HL-60/S4 (cell line): ENCODE measurements at regions not wholly inside any gene's neighbourhood (a gene's known extent, or its start where the extent isn't known, plus 50 kb on each side); places are given as distances from the start of the nearest gene placed in this dataset.

ENCODE experiments used
- in situ Hi-C: fragments of 300-500 bp; cut with MboI; formaldehyde crosslinking; loops from 2 replicates; pipeline ENCODE4 v1.14.3; 2022; ENCODE audit warnings: low sequenced_read_pairs

DNA sequence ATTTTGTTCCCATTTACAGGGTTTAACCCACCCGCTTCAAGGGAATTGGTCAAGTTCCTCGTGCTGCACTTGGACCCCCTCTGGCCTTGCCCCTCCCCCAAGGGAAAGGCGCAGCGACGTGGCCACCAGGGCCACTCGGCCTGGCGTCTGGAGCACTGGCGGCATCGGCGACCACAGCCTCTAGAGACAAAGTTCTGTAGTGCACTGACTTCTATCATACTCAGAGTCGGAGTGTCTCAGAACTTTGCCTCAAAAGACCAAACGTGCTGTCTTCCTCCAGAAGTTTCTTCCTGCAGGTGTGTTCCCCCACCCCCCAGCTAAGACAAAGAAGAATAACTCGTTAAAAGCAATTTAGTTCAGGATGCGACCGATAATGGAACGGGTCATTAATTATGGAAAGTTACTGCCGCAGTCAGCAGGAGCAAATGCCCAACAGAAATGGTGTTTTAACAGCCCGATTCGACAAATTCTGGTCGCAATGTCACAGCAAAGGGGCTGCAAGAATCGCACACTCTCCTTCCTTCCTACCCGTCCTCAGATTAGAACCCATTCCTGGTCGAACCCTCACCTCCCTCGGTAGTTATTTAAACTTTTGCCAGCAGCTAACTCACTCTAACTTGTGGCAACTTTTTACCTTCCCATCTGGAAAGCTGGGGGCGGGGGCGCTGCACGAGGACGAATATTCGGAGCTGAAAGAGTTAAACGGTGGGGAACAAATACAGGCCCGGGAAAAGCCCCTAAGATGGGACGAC is 202.1 kb upstream of the NFE2L3 start:
- in situ Hi-C loops, result no loop called here

DNA sequence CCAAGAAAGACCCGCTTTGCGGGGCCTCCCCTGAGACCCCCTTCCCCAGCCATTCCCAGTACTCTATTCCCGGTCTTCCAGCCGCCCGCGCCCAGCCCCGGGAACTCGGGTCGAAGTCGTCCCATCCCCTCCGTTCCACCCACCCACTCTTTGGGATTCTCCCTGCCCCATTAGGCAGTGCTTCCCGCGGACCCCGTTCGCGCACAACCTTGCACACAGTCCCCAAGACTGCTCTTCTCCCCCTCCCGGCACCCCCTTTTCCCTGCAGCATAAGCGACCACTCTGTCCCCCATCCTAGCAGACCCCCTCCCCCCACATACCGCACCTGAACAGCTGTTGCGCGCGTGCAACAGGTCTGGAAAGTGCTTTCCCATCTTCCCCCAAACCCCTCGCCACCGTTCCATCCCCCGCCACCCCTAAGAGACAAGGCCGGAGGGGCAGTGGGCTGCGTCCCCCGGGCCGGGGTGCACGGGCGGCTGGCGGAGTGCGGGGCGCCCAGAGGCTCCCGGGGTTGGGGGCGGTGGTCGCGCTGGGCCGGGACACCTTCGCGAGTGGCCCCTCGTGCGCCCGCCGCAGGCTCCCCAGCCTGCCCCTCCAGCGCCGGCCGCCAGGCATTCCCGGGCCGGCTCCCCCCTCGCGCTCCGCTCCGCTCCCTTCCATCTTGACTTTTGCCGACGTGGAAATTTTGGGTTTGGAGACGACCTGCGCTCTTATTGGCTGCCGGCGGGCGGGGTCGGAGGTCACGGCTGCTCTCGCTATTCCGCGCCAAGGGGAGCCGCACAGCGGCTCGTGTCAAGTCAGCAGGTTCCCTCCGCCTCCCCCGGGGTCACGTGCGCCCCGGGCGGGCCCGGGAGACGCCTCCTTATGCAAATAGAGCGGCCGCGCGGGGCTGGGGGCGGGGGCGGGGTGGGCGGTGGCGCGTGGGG is 201.2 kb upstream of the NFE2L3 start:
- in situ Hi-C loops, result no loop called here

GRCh38 chr7:25951414-25952260 is 200.4 kb upstream of the NFE2L3 start:
- in situ Hi-C loops, result no loop called here

DNA sequence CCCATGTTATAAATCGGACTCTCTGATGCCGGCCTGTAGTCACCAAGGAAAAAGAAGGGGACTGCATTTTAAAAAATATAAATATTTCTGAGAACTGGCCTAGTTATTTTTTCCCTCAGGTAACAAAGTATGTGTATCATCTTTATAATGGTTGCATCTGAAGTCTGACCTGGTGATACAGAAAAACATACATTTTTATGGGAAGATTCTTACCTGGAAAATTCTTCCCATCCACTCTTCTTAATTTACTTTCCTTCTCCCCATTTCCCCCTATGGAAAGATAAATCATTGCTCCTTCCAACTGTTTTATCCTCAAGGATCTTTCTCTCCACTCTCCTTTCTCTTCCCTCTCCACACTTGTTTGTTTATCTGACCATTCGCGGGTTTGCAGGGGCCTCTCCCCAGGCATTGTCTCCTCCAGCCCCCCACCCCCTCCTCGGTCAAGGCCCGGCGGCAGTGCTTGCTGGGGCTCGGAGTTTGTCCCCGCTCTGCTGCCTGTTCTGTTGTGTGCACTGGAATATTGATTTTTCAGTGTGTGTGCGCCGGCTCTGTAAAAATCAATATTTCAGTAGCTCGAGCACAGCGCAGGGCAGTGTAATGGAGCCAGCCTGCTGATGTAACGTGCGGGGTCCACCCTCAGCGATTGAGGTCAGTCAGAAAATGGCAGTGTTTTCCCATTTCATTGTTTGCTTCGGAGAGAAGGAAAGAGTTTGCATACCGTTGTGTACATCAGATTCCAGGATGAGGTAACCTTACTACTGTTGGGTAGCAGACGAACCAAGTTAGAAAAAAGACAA is 199.5 kb upstream of the NFE2L3 start:
- in situ Hi-C loops, result no loop called here

- in situ Hi-C loops, result no loop called here
These were observed 198.1 kb upstream of the NFE2L3 start for GRCh38 chr7:25953859-25954258.

DNA sequence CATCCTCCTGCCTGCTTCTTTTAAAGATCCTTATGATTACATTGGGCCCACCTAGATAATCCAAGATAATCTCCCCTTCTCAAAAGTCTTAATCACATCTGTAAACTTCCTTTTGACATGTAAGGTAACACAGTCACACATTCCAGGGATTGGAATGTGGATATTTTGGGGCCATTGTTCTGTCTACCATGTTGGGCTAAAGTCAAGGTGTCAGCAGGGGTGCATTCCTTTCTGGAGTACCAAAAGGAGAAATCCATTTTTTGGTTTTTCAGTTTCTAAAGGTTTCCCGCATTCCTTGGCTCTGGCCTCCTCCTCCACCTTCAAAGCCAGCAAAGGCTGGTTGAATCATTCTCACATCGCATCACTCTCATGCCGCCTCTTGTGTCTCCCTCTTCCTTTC is 197.6 kb upstream of the NFE2L3 start:
- in situ Hi-C loops, result no loop called here

GRCh38 chr7:25959168-25959734 is 192.7 kb upstream of the NFE2L3 start:
- in situ Hi-C loops, result no loop called here

DNA sequence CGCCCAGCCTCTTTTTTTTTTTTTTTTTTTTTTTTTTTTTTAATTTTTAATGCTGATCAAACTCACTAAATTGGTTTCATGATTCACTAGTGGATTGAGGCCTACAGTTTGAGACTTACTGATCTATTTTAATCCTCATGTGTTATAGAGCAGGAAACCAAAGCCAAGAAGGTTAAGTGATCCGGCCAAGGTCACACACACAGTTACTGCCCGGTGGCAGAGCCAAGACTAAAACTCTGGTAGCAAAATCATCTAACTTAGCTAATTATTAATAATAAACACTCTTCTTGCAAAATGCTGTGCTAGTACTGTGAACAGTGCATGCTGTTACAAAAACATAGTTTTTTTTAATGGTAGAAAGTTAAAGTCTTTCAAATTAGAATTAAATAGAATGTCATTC is 188.3 kb upstream of the NFE2L3 start:
- in situ Hi-C loops, result no loop called here

- in situ Hi-C loops, result no loop called here
These were observed 187.5 kb upstream of the NFE2L3 start for GRCh38 chr7:25964483-25964991.

DNA sequence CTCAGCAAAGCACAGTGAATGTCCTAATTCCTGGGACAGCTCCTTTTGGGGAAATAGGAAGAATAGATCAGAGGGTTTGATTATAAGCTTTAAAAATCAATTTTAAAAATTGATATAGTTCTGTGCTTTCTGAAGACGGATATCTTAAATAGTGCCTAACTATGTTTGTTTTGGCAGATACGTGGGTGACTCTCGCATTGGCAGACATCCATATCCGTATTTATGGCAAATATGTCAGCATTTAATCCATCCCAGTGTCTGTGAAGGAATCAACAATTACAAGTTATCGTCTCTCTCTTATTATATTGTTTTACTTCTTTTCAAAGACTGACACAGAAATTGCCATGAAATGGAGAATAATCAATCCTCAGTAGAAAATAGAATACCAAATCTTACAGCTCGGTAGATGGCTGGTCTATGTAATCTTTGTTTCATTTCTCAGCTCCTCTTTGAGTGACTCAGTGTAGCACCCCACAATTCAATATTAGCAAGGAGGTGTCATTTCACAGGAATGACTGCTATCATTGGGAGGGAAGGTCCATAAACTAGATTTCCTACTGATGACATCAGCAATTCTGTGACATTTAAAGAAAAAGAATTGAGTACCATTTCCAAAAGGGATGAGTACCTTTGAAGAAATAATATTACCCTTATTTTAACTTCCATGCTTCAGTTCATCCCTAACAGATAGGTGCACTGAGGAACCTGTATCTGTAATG is 186.4 kb upstream of the NFE2L3 start:
- in situ Hi-C loops, result no loop called here

DNA sequence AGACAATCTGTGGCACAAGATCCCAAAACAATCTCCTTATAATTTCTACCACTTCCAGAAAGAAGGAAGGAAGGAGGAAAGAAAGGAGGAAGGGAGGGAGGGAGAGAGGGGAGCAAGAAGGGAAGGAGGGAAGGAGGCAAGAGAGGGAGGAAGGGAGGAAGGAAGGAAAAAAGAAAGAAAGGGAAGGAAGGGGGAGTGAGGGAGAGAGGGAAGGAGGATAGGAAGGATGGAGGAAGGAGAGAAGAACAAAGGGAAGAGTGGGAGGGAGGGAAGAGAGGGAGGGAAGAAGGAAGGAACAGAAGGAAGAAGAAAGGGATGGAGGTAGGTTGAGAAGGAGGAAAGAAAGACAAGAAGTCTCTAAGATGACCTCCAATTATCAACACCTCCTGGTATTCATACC is 185.5 kb upstream of the NFE2L3 start:
- in situ Hi-C loops, result no loop called here

- in situ Hi-C loops, result no loop called here
These were observed 184.5 kb upstream of the NFE2L3 start for GRCh38 chr7:25967278-25968204.

DNA sequence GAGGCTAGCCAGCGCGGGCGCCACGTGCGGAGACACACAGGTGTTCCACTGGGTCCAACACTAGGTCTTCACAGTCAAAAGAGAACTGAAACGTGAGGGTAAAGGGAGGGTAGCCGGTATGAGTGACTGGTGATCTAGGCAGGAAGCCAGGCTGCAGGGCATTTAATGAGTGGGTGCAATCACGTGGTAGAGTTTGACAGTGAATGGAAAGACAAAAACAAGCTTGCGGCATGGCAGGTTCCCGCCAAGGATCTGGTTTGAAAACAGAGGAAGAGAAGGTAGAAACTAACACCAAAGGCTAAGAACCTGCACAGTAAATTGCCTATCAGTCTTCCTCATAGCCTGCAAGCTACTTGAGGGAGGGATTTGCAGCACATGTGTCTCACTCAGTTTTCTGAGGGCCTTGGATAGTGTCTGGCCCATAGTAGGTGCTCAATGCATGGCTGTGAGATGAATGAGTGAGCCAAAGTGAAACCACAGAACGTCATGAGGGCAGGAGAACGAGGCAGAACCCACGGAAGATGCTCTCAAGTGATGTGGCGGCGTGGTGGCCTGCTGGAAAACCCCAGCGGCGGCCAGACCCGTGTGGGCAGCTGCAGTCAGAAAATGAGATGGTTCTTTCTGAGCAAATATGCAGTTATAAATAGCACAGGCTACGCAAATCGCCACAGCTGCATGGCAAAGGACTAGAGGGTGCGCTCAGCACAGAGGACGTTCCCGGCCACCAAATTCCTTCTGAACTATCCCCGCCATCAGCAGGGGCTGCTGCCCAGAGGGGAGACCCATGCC is 183.6 kb upstream of the NFE2L3 start:
- in situ Hi-C loops, result no loop called here

GRCh38 chr7:25970356-25970755 is 181.6 kb upstream of the NFE2L3 start:
- in situ Hi-C loops, result no loop called here

DNA sequence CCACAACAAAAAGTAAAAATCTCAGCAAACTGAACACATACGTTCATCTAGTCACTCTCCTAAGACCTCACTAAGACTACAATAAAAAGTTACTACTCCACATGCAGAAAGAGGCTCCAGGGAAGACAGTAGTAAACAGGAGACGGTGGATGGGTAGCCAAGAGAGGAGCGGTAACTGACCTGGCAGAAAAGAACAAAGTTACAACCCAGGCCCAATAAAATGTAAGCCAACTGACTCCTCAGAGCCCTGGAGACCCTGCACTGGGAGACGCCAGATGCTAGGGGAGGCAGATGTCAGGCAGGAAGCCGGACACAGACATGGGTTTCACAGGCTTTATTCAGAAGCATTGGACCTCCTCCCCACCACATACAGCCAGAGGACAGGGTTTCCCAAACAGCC is 181.1 kb upstream of the NFE2L3 start:
- in situ Hi-C loops, result no loop called here

DNA sequence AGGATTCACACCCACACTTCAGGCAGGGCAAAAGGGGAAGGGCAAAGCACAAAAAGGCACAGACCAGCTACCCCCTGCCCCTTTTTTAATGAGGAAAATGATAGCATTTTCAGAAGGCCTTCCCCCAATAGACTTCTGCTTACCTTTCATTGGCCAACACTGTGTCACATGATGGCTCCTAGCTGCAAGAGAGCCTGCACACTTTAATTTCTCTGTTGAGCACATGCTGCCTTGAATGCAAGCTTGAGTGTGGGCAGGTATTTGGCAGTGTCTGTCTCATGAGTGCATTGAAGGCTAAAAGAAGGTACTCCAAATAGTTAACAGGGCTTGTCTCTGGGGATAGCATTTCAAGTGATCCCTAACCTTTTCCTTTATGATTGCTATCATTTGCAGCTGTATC is 175.4 kb upstream of the NFE2L3 start:
- in situ Hi-C loops, result no loop called here

DNA sequence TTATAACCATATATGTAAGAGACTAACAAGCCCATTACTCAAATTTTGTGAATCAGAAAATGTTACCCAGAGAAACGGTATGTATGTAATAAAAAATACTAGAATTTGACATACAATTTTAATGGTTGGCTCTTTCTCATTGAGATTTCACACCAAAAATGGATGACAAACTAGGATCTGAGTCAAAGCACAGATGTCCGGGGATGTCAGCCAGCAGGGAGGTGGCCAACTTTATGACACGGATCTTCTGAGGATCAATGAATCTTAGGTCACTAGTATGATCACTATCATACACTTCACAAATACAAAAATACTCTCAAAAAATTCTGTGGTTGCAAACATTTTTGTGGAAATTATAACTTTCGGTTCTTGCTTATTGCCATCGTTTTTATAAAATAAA is 173.5 kb upstream of the NFE2L3 start:
- in situ Hi-C loops, result no loop called here
